Dendritic cell treated with granulocyte-macrophage colony-stimulating factor and Interleukin-4, amounts not matched to agents 40 ng/mL and 50 ng/mL, for 4 days (primary cell): ENCODE measurements at regions not wholly inside any gene's neighbourhood (a gene's known extent, or its start where the extent isn't known, plus 50 kb on each side); places are given as distances from the start of the nearest gene placed in this dataset.
A peak's percentile ranks its signal among the peaks of the same experiment; 100 is the strongest.
"Not testable (repeated sequence)": the region's sequence is repeated elsewhere in the genome, so short reads cannot be mapped to it uniquely, and the experiment has no call there.

ENCODE experiments used
- H3K27ac Mint-ChIP-seq: one replicate; pipeline ENCODE4 v1.8.0; 2022; ENCODE audit warnings: mild to moderate bottlenecking, mixed read lengths
- H3K27me3 Mint-ChIP-seq: one replicate; pipeline ENCODE4 v1.8.0; 2022; ENCODE audit warnings: mild to moderate bottlenecking, mixed read lengths
- H3K36me3 Mint-ChIP-seq: one replicate; pipeline ENCODE4 v1.8.0; 2022; ENCODE audit warnings: low read depth, mixed read lengths
- H3K4me1 Mint-ChIP-seq: one replicate; pipeline ENCODE4 v1.8.0; 2022; ENCODE audit warnings: low read depth, mixed read lengths
- H3K4me3 Mint-ChIP-seq: one replicate; pipeline ENCODE4 v1.8.0; 2022; ENCODE audit warnings: mild to moderate bottlenecking, moderate library complexity, mixed read lengths
- H3K9me3 Mint-ChIP-seq: one replicate; pipeline ENCODE4 v1.8.0; 2022; ENCODE audit warnings: mixed read lengths
- intact Hi-C: fragments of 100-400 bp; cut with micrococcal nuclease; formaldehyde crosslinking; loops from one replicate; pipeline ENCODE4 v1.15.0; 2022

DNA sequence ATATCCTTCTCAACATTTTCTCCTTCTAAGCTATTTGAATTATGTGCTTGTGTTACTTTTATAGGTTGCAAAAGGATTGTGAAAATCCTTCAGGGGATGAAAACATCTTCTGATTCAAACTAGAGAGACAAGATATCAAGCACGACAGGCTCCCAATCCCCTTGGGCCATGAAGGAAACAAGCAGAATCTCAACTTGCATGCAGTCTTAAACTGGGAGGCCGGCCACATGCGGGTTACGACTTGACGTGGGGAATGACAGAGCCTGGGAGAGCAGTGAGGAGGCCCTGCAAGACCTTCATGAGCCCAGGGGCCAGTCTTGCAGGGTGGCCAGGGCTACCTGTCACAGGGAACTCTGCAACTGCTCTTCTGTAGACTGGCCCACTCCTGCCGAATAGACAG is 94.4 kb downstream of the SCN11A start:
- Mint-ChIP-seq H3K36me3 (no peaks in the 10 kb centered on the region), H3K4me3 (no peak overlapping the region), H3K27ac (no peak overlapping the region), H3K4me1 (peaks cover 23% of the 10 kb centered on the region), H3K27me3 (no peaks in the 10 kb centered on the region), H3K9me3 (no peaks in the 10 kb centered on the region)
- intact Hi-C loops: no loop called here

DNA sequence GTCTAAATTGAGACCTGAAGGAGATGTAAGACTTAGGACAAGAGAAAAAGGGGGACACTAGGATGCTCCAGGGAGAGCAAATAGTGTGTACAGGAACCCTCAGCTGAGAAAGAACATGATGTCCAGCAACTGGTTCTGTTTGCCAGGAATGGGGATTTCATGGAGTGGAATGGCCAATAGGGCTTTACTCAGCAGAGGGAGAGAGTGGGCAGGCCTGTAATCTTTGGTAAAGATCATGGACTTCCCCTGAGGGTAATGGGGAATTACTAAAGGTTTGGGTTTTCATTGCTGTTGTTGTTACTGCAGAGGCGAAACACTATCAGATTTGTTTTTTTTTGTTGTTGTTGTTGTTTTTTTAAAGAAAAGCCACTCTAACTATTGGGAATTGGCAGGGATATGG is 99.0 kb downstream of the SCN11A start:
- no peaks in the 10 kb centered on the region for H3K27me3 Mint-ChIP-seq
- no peak overlapping the region for H3K4me3 Mint-ChIP-seq
- peaks cover 9% of the 10 kb centered on the region for H3K4me1 Mint-ChIP-seq
- H3K9me3 Mint-ChIP-seq: no peaks in the 10 kb centered on the region
- H3K27ac Mint-ChIP-seq: no peak overlapping the region
- H3K36me3 Mint-ChIP-seq: no peaks in the 10 kb centered on the region
- intact Hi-C loops: no loop called here

- H3K27me3 Mint-ChIP-seq, H3K36me3 Mint-ChIP-seq, H3K4me1 Mint-ChIP-seq, H3K9me3 Mint-ChIP-seq, H3K4me3 Mint-ChIP-seq, intact Hi-C loops: not testable (repeated sequence)
- H3K27ac Mint-ChIP-seq: peak overlapping the region; percentile 81
Measured at GRCh38 chr3:38951167-38951566, 100.6 kb downstream of the SCN11A start.

DNA sequence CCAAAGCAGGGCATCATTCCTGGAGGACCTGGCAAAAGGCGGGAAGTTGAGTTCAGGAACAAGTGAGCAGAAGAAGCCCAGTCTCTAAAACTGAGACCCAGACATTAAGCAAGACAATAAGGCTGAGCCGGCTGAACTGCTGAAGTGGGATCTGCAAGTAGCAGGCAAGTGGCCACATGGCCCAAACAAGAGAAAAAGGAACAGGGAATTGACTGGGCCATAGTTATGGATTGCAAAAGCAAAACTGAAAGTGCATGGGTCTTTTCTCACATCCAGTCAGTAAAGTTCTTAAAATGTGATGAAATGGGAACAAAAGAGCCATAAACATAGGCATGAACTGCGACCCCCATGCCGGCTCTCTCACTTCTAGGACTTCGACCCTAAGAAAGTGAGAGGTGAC is 101.2 kb downstream of the SCN11A start:
- H3K4me3 Mint-ChIP-seq: no peak overlapping the region
- intact Hi-C loops: no loop called here

DNA sequence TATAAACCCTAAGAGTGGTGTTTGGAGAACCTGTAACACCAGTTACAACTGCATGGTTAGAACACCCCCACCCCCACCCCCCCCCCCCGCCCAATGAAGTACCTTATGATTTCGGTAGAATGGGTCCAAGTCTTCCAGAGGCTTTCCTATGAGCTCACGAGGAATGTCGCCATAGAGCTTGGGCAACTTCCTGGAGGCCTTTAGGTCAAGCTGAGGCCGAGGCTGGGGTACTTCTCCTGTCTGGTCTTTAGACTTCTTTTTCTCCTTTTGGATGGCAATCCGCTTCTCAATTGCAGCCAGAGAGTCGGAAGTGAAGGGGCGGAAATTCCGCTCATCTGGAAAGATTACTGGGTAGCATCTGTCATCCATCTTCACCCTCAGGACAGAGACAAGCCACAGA is 101.8 kb downstream of the SCN11A start:
- H3K4me1 Mint-ChIP-seq: peaks cover 9% of the 10 kb centered on the region
- no peaks in the 10 kb centered on the region for H3K36me3 Mint-ChIP-seq
- no peak overlapping the region for H3K4me3 Mint-ChIP-seq
- intact Hi-C loops: no loop called here
- peak overlapping the region; percentile 81 for H3K27ac Mint-ChIP-seq
- no peaks in the 10 kb centered on the region for H3K9me3 Mint-ChIP-seq
- H3K27me3 Mint-ChIP-seq: no peaks in the 10 kb centered on the region

More for the DNA sequence above, 101.2 kb downstream of the SCN11A start:
- H3K9me3 Mint-ChIP-seq: no peaks in the 10 kb centered on the region
- H3K27ac Mint-ChIP-seq: peak overlapping the region; percentile 81
- H3K27me3 Mint-ChIP-seq: no peaks in the 10 kb centered on the region
- peaks cover 9% of the 10 kb centered on the region for H3K4me1 Mint-ChIP-seq
- H3K36me3 Mint-ChIP-seq: no peaks in the 10 kb centered on the region

DNA sequence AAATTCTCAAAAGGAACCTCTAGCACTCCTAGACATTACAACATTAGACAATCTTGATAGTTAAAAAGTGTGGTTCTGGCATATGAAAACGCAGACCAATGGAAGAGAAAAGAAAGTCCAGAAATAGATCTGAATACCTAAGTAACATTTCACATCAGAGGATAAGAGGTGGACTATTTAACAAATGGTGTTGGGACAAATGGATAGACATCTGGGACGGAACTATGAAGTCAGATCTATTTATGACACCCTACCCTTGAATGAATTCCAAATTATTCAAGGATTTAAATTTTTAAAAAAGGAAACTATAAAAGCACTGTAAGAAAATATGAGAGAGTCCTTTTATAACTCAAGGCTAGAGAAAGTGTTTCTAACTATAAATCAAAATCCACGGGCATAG is 111.3 kb downstream of the SCN11A start:
- Mint-ChIP-seq H3K4me1 (no peaks in the 10 kb centered on the region), H3K4me3 (no peak overlapping the region), H3K36me3 (no peaks in the 10 kb centered on the region), H3K27ac (no peak overlapping the region), H3K27me3 (no peaks in the 10 kb centered on the region), H3K9me3 (no peaks in the 10 kb centered on the region)
- intact Hi-C loops: no loop called here

GRCh38 chr3:38925351-38925750 is 109.3 kb upstream of the SCN10A start:
- H3K27ac Mint-ChIP-seq: no peak overlapping the region
- no peaks in the 10 kb centered on the region for H3K36me3 Mint-ChIP-seq
- H3K9me3 Mint-ChIP-seq: peaks cover 8% of the 10 kb centered on the region
- intact Hi-C loops: no loop called here
- H3K27me3 Mint-ChIP-seq: peaks cover 2% of the 10 kb centered on the region
- H3K4me3 Mint-ChIP-seq: no peak overlapping the region
- H3K4me1 Mint-ChIP-seq: no peaks in the 10 kb centered on the region

- no peaks in the 10 kb centered on the region for H3K27me3 Mint-ChIP-seq
Measured at GRCh38 chr3:38916706-38917105, 100.7 kb upstream of the SCN10A start.

DNA sequence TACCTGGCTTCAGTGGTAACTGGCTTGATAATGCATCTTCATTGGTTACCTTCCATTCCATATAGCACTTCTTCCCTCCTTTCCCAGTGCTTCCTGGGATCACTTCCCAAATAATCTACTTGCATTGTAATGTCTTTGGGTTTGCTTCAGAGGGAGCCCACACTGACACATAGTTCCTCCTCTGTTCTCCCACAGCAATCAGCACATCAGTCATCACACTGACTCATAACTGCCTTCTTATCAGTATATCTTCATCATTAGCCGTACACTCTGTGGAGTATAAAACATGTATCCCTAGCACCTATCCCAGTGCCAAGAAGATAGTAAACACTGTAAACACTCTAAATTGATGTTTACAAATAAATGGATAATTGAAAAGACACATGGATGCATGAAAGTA is 91.4 kb upstream of the SCN10A start:
- Mint-ChIP-seq H3K27me3 (peaks cover 1% of the 10 kb centered on the region), H3K4me3 (no peak overlapping the region), H3K36me3 (no peaks in the 10 kb centered on the region), H3K27ac (no peak overlapping the region), H3K9me3 (no peaks in the 10 kb centered on the region), H3K4me1 (no peaks in the 10 kb centered on the region)
- intact Hi-C loops: no loop called here

More at GRCh38 chr3:38916706-38917105, 100.7 kb upstream of the SCN10A start:
- no peak overlapping the region for H3K4me3 Mint-ChIP-seq
- H3K4me1 Mint-ChIP-seq: no peaks in the 10 kb centered on the region
- H3K27ac Mint-ChIP-seq: no peak overlapping the region
- intact Hi-C loops: no loop called here
- no peaks in the 10 kb centered on the region for H3K36me3 Mint-ChIP-seq
- no peaks in the 10 kb centered on the region for H3K9me3 Mint-ChIP-seq

GRCh38 chr3:38890426-38890825 is 74.4 kb upstream of the SCN10A start:
- intact Hi-C loops: no loop called here
- Mint-ChIP-seq H3K27ac (no peak overlapping the region), H3K9me3 (peaks cover 14% of the 10 kb centered on the region), H3K4me1 (no peaks in the 10 kb centered on the region), H3K4me3 (no peak overlapping the region), H3K36me3 (no peaks in the 10 kb centered on the region), H3K27me3 (peaks cover 2% of the 10 kb centered on the region)

GRCh38 chr3:38878646-38879045 is 62.6 kb upstream of the SCN10A start:
- intact Hi-C loops: no loop called here
- Mint-ChIP-seq H3K9me3 (no peaks in the 10 kb centered on the region), H3K27me3 (no peaks in the 10 kb centered on the region), H3K27ac (no peak overlapping the region), H3K4me3 (no peak overlapping the region), H3K4me1 (no peaks in the 10 kb centered on the region), H3K36me3 (no peaks in the 10 kb centered on the region)
